NT2/D1 (cell line): ENCODE measurements at regions not wholly inside any gene's neighbourhood (a gene's known extent, or its start where the extent isn't known, plus 50 kb on each side); places are given as distances from the start of the nearest gene placed in this dataset.

Experiments
- YY1 ChIP-seq: IDR thresholded peaks from 2 replicates; pipeline ENCODE4 v1.6.1; 2011; ENCODE audit not compliant: insufficient read length, insufficient read depth
- ZNF274 ChIP-seq: IDR thresholded peaks from 2 replicates; pipeline ENCODE4 v1.6.1; 2011; ENCODE audit warnings: mild to moderate bottlenecking, low read depth, low read length

- no peak for TF ChIP-seq ZNF274
- no peak for TF ChIP-seq YY1
These were observed 89.3 kb upstream of the IL12B start for GRCh38 chr5:159419576-159419975.
